IPS-20b (cell line): ENCODE measurements at regions not wholly inside any gene's neighbourhood (a gene's known extent, or its start where the extent isn't known, plus 50 kb on each side); places are given as distances from the start of the nearest gene placed in this dataset.
"Not testable (repeated sequence)": the region's sequence is repeated elsewhere in the genome, so short reads cannot be mapped to it uniquely, and the experiment has no call there.

ENCODE experiments used
- H3K27ac ChIP-seq: one replicate; pipeline ENCODE4 v1.5.1; 2013; ENCODE audit warnings: low read length
- H3K27me3 ChIP-seq: 2 replicates; pipeline ENCODE4 v1.6.1; 2013; ENCODE audit warnings: mild to moderate bottlenecking, low read length, inconsistent platforms; ENCODE audit not compliant: insufficient read depth
- H3K36me3 ChIP-seq: 2 replicates; pipeline ENCODE4 v1.6.1; 2013; ENCODE audit warnings: low read depth, mild to moderate bottlenecking, inconsistent platforms, low read length, moderate library complexity; ENCODE audit not compliant: insufficient read depth
- H3K4me1 ChIP-seq: 2 replicates; pipeline ENCODE4 v1.6.1; 2013; ENCODE audit warnings: mild to moderate bottlenecking, control low read depth, inconsistent platforms, low read length, moderate library complexity; ENCODE audit not compliant: insufficient read depth
- H3K4me3 ChIP-seq: 2 replicates; pipeline ENCODE4 v1.5.1; 2013; ENCODE audit warnings: mild to moderate bottlenecking, low read length, inconsistent platforms
- H3K9ac ChIP-seq: 2 replicates; pipeline ENCODE4 v1.6.1; 2013; ENCODE audit warnings: low read depth, mild to moderate bottlenecking, inconsistent platforms, low read length, moderate library complexity
- H3K9me3 ChIP-seq: 2 replicates; pipeline ENCODE4 v1.6.1; 2013; ENCODE audit warnings: mild to moderate bottlenecking, low read depth, low read length, inconsistent platforms; ENCODE audit not compliant: insufficient read depth

DNA sequence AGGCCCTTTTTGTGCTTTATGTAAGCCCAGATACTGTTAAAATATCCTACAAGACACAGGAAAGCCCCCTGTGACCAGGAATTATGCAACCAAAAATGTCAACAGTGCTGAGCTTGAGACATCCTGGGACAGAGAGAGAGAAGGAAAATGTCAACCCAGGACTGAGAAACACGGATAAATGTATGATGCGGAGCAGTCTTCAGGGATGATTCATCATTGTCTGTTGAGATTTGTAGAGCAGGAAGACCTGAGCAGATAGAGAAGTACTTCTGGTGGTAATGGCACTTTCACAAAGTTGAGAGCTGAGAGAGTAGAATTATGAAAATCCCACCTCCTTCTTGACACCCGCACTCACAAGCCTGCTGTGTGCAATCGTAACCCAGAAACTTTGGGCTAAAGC, 330.1 kb upstream of the FRG1 start:
- H3K36me3 ChIP-seq, H3K9me3 ChIP-seq, H3K9ac ChIP-seq, H3K4me3 ChIP-seq, H3K27me3 ChIP-seq, H3K27ac ChIP-seq, H3K4me1 ChIP-seq: not testable (repeated sequence)

DNA sequence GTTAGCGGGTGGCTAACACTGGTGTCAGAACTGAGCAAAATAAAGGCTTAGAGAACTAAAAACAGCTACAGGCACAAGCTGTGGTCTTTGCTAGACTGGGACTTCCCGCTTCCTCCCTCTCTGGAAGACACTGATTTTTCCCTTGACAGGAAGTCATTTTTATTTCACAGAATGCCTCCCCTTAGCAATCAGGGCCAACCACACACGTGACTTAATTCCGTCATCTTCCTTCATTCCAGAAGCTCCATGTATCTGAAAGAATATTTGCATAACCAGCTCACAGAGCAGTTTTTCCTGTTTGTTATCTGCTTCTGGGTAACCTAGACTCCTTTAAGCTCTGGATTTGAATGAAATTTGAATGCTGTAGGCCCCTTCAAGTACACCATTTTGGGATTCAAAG, 327.5 kb upstream of the FRG1 start:
- H3K27ac ChIP-seq = no peak overlapping the region
- no peaks in the 10 kb centered on the region for H3K9me3 ChIP-seq
- H3K27me3 ChIP-seq = no peaks in the 10 kb centered on the region
- H3K4me1 ChIP-seq = no peaks in the 10 kb centered on the region
- H3K4me3 ChIP-seq = no peak overlapping the region
- H3K36me3 ChIP-seq = no peaks in the 10 kb centered on the region
- no peak overlapping the region for H3K9ac ChIP-seq

DNA sequence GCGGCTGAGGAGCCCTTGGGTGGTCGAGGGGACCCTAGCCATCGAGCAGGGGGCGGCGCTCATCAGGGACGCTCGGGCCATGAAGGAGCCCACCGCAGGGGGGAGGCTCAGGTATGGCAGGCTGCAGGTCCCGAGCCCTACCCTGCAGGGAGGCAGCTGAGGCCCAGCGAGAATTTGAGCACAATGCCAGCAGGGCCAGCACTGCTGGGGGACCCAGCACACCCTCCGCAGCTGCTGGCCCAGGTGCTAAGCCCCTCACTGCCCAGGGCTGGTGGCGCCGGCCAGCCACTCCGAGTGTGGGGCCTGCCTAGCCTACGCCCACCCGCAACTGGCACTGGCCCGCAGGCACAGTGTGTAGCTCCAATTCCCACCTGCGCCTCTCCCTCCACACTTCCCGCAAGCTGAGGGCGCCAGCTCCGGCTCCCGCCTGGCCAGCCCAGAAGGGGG, 325.4 kb upstream of the FRG1 start:
- H3K9me3 ChIP-seq = no peaks in the 10 kb centered on the region
- H3K4me3 ChIP-seq = no peak overlapping the region
- H3K27me3 ChIP-seq = no peaks in the 10 kb centered on the region
- H3K27ac ChIP-seq = no peak overlapping the region
- no peaks in the 10 kb centered on the region for H3K36me3 ChIP-seq
- H3K4me1 ChIP-seq = no peaks in the 10 kb centered on the region
- no peak overlapping the region for H3K9ac ChIP-seq

- not testable (repeated sequence) for H3K9me3 ChIP-seq, H3K4me3 ChIP-seq, H3K27me3 ChIP-seq, H3K27ac ChIP-seq, H3K36me3 ChIP-seq, H3K9ac ChIP-seq, H3K4me1 ChIP-seq
These were observed 322.9 kb upstream of the FRG1 start for GRCh38 chr4:189617741-189618140.

DNA sequence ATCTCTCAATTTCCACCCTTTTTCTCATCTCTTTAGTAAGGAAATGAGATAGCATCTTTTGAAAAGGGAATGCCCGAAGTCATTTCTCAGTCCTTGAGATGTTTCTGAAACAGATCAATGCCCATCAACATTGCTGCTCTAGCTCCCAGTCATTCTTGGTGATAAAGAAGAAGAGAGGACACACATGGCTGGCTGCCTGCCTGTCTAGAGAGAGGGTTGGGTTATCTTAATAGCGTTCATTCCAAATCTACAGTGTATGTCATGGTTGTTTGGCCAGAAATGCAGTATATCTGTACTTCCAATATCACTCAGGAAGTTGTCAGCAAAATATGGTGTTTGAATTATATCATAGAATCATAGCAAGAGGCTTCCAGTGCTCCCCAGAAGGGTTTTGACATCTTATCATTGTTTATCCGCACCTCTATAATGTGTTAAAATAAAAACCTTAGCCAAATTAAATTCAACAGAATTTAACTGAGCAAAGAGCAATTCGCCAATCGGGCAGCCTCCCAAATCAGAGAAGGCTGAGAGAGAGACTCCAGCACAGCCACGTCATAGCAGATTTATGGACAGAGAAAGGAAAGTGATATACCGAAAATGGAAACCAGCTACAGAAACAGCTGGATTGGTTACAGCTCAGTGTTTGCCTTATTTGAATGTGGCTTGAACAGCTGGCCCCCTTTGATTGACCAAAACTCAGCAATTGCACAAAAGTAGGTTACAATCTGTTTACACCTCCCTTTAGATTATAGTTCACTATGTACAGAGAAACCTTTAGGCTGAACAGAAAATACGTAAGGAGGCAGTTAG, 321.0 kb upstream of the FRG1 start:
- not testable (repeated sequence) for H3K27ac ChIP-seq, H3K27me3 ChIP-seq, H3K4me3 ChIP-seq, H3K4me1 ChIP-seq, H3K9me3 ChIP-seq, H3K9ac ChIP-seq, H3K36me3 ChIP-seq

- H3K27ac ChIP-seq, H3K9me3 ChIP-seq, H3K4me3 ChIP-seq, H3K9ac ChIP-seq, H3K27me3 ChIP-seq, H3K4me1 ChIP-seq, H3K36me3 ChIP-seq: not testable (repeated sequence)
These were observed 318.1 kb upstream of the FRG1 start for GRCh38 chr4:189622574-189622973.

DNA sequence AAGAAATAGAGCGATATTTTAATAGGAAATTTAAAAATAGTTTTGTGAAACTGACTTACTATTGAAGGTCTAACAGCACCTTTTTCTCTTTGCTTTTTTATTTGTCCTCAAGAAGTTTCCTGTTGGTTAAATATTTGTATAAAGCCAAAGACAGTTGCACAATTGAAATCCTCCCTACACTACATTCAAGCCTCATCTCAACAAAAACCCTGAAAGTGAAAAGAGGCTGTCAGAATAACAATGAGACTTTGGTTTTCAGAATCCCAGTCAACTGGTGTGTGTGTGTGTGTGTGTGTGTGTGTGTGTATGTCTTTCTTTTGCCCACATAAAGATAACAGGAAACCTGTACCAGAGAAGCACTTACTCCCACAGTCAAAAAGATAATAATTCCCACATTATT, 313.6 kb upstream of the FRG1 start:
- not testable (repeated sequence) for H3K36me3 ChIP-seq, H3K27me3 ChIP-seq, H3K27ac ChIP-seq, H3K9me3 ChIP-seq, H3K4me1 ChIP-seq, H3K9ac ChIP-seq, H3K4me3 ChIP-seq

- H3K27me3 ChIP-seq, H3K4me1 ChIP-seq, H3K9ac ChIP-seq, H3K9me3 ChIP-seq, H3K36me3 ChIP-seq, H3K27ac ChIP-seq, H3K4me3 ChIP-seq: not testable (repeated sequence)
These were observed 310.9 kb upstream of the FRG1 start for GRCh38 chr4:189629733-189630132.

- not testable (repeated sequence) for H3K9ac ChIP-seq, H3K27ac ChIP-seq, H3K4me1 ChIP-seq, H3K27me3 ChIP-seq, H3K9me3 ChIP-seq, H3K4me3 ChIP-seq, H3K36me3 ChIP-seq
These were observed 309.6 kb upstream of the FRG1 start for GRCh38 chr4:189630913-189631567.

DNA sequence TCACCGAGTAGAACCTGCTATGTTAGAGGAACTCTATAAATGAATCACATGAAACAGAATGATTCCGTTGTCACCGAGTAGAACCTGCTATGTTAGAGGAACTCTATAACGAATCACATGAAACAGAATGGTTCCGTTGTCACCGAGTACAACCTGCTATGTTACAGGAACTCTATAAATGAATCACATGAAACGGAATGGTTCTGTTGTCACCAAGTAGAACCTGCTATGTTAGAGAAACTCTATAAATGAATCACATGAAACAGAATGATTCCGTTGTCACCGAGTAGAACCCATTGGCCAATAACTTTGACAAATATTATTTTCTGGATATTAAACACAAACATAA, 309.1 kb upstream of the FRG1 start:
- H3K9me3 ChIP-seq, H3K27ac ChIP-seq, H3K4me1 ChIP-seq, H3K36me3 ChIP-seq, H3K9ac ChIP-seq, H3K27me3 ChIP-seq, H3K4me3 ChIP-seq: not testable (repeated sequence)

DNA sequence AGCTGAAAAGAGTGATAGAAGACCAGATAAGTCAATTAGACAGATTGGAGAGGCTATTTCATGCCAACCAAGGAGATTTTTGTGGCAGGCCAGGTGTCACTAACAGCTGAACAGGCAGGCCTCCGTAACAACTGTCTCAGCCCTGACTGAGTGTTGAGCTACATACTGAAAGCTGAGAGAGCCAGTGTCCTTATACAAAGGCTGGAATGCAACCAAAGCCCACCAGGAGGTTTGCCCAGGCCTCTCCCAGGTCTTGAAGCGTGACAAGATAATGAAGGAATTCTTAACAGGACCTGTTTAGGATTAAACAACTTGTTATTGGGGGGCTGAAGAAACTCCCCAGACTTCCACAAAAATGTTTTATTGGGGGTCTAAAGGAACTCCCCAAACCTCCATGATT, 290.2 kb upstream of the FRG1 start:
- H3K9ac ChIP-seq, H3K4me1 ChIP-seq, H3K36me3 ChIP-seq, H3K4me3 ChIP-seq, H3K27me3 ChIP-seq, H3K27ac ChIP-seq, H3K9me3 ChIP-seq: not testable (repeated sequence)

GRCh38 chr4:189653130-189653653, 287.5 kb upstream of the FRG1 start:
- H3K36me3 ChIP-seq = not testable (repeated sequence)

More at GRCh38 chr4:189653130-189653653, 287.5 kb upstream of the FRG1 start:
- H3K27me3 ChIP-seq, H3K4me3 ChIP-seq, H3K4me1 ChIP-seq, H3K9ac ChIP-seq, H3K27ac ChIP-seq, H3K9me3 ChIP-seq: not testable (repeated sequence)
